Vagina (tissue), 2 donors: ENCODE measurements at regions not wholly inside any gene's neighbourhood (a gene's known extent, or its start where the extent isn't known, plus 50 kb on each side); places are given as distances from the start of the nearest gene placed in this dataset.

Source experiments
- DNase-seq, 2 donors: peaks; one replicate each; pipeline ENCODE4 v3.0.0-alpha.2; 2017; ENCODE audit errors: extremely low spot score in 2 of 2
- H3K27ac ChIP-seq: fragments of 200-600 bp; sonication (generic); one replicate; pipeline ENCODE4 v1.5.1; 2019
- H3K27me3 ChIP-seq: fragments of 200-600 bp; sonication (generic); one replicate; pipeline ENCODE4 v1.5.1; 2019
- H3K36me3 ChIP-seq, 2 donors: fragments of 200-600 bp; sonication (generic); one replicate each; pipeline ENCODE4 v1.5.1; 2017 to 2019
- H3K4me1 ChIP-seq: fragments of 200-600 bp; sonication (generic); one replicate; pipeline ENCODE4 v1.5.1; 2019
- H3K4me3 ChIP-seq, 2 donors: fragments of 200-600 bp; sonication (generic); 1 replicate in 1 of 2; 2 replicates in 1 of 2; pipeline ENCODE4 v1.5.1; 2016 to 2019
- H3K9me3 ChIP-seq: fragments of 200-600 bp; sonication (generic); one replicate; pipeline ENCODE4 v1.5.1; 2019
- CTCF ChIP-seq, 3 experiments: fragments of 450-650 bp in 2 of 3; fragments of 200-600 bp in 1 of 3; sonication (generic) in 1 of 3; IDR thresholded peaks; one replicate each; pipeline ENCODE4 v1.5.1; 2017 to 2019; ENCODE audit warnings: antibody characterized with exemption in 3 of 3, mild to moderate bottlenecking in 2 of 3, moderate library complexity in 2 of 3
- POLR2A ChIP-seq, 2 donors: fragments of 450-650 bp; IDR thresholded peaks; one replicate each; pipeline ENCODE4 v1.6.1; 2017; ENCODE audit warnings: antibody characterized with exemption in 2 of 2, mild to moderate bottlenecking in 2 of 2, moderate library complexity in 2 of 2
- POLR2AphosphoS5 ChIP-seq, 2 donors: sonication (generic); formaldehyde crosslinking; IDR thresholded peaks; one replicate each; pipeline ENCODE4 v1.9.0; 2017; ENCODE audit warnings: antibody characterized with exemption in 2 of 2, mild to moderate bottlenecking in 2 of 2, low read depth in 1 of 2; ENCODE audit not compliant: insufficient read depth in 1 of 2
- intact Hi-C: fragments of 100-400 bp; cut with DNase I; formaldehyde crosslinking; loops from one replicate; pipeline ENCODE4 v1.15.1; 2023

- intact Hi-C loops, result no loop called here
- H3K9me3 ChIP-seq, result no peaks in the 10 kb centered on the region
These were observed 315.2 kb upstream of the ACO1 start for GRCh38 chr9:32069169-32069813.

GRCh38 chr9:32069969-32070368 is 314.5 kb upstream of the ACO1 start:
- Histone ChIP-seq H3K4me1 (no peaks in the 10 kb centered on the region), H3K27ac (no peak overlapping the region), H3K27me3 (no peaks in the 10 kb centered on the region), H3K36me3 (no peaks in the 10 kb centered on the region), H3K9me3 (no peaks in the 10 kb centered on the region), H3K4me3 (no peak overlapping the region)
- intact Hi-C loops, result no loop called here
- no peak for TF ChIP-seq POLR2AphosphoS5 (IDR thresholded peaks at IDR 0.05; ENCODE audit: insufficient read depth in 1 of 2, low read depth in 1 of 2)
- no peak for TF ChIP-seq POLR2A (IDR thresholded peaks at IDR 0.05)
- no peak for TF ChIP-seq CTCF (IDR thresholded peaks at IDR 0.05)
- DNase-seq, result no peak

More at GRCh38 chr9:32069169-32069813, 315.2 kb upstream of the ACO1 start:
- H3K36me3 ChIP-seq, result no peaks in the 10 kb centered on the region
- no peaks in the 10 kb centered on the region for H3K4me1 ChIP-seq
- no peaks in the 10 kb centered on the region for H3K27me3 ChIP-seq
- no peak overlapping the region for H3K4me3 ChIP-seq
- no peak overlapping the region for H3K27ac ChIP-seq
- TF ChIP-seq CTCF (IDR thresholded peaks at IDR 0.05) (no peak), POLR2AphosphoS5 (IDR thresholded peaks at IDR 0.05; ENCODE audit: insufficient read depth in 1 of 2, low read depth in 1 of 2) (no peak)
- DNase-seq, result no peak

GRCh38 chr9:32072570-32072969 is 311.9 kb upstream of the ACO1 start:
- H3K9me3 ChIP-seq, result no peaks in the 10 kb centered on the region
- DNase-seq, result no peak
- no peak overlapping the region for H3K27ac ChIP-seq
- no peaks in the 10 kb centered on the region for H3K4me1 ChIP-seq
- TF ChIP-seq POLR2AphosphoS5 (IDR thresholded peaks at IDR 0.05; ENCODE audit: insufficient read depth in 1 of 2, low read depth in 1 of 2) (no peak), CTCF (IDR thresholded peaks at IDR 0.05) (no peak), POLR2A (IDR thresholded peaks at IDR 0.05) (no peak)
- H3K4me3 ChIP-seq, result no peak overlapping the region
- no peaks in the 10 kb centered on the region for H3K27me3 ChIP-seq
- intact Hi-C loops, result no loop called here
- no peaks in the 10 kb centered on the region for H3K36me3 ChIP-seq

- Histone ChIP-seq H3K27ac (no peak overlapping the region), H3K4me1 (no peaks in the 10 kb centered on the region), H3K36me3 (no peaks in the 10 kb centered on the region), H3K27me3 (no peaks in the 10 kb centered on the region), H3K4me3 (no peak overlapping the region), H3K9me3 (no peaks in the 10 kb centered on the region)
- no peak for DNase-seq
- intact Hi-C loops, result no loop called here
- no peak for TF ChIP-seq CTCF (IDR thresholded peaks at IDR 0.05)
- no peak for TF ChIP-seq POLR2AphosphoS5 (IDR thresholded peaks at IDR 0.05; ENCODE audit: insufficient read depth in 1 of 2, low read depth in 1 of 2)
- no peak for TF ChIP-seq POLR2A (IDR thresholded peaks at IDR 0.05)
These were observed 292.4 kb upstream of the ACO1 start for GRCh38 chr9:32092031-32092430.

- Histone ChIP-seq H3K27ac (no peak overlapping the region), H3K27me3 (no peaks in the 10 kb centered on the region), H3K36me3 (no peaks in the 10 kb centered on the region), H3K4me3 (no peak overlapping the region), H3K4me1 (no peaks in the 10 kb centered on the region), H3K9me3 (no peaks in the 10 kb centered on the region)
- intact Hi-C loops, result no loop called here
- TF ChIP-seq POLR2A (IDR thresholded peaks at IDR 0.05) (no peak), CTCF (IDR thresholded peaks at IDR 0.05) (no peak), POLR2AphosphoS5 (IDR thresholded peaks at IDR 0.05; ENCODE audit: insufficient read depth in 1 of 2, low read depth in 1 of 2) (no peak)
- no peak for DNase-seq
These were observed 267.2 kb upstream of the ACO1 start for GRCh38 chr9:32117291-32117690.
